ENCODE measurements at regions not wholly inside any gene's neighbourhood (a gene's known extent, or its start where the extent isn't known, plus 50 kb on each side); places are given as distances from the start of the nearest gene placed in this dataset.

GRCh38 chr2:164439885-164440284, 181.4 kb downstream of the GRB14 start:
- DNase-seq (ENCODE audit: low read depth in 2 of 3, low spot score in 1 of 3), result no peak

- DNase-seq (ENCODE audit: low read depth in 2 of 3, low spot score in 1 of 3), result no peak
Measured at GRCh38 chr2:164439235-164439634, 182.0 kb downstream of the GRB14 start.

GRCh38 chr2:164438490-164439205, 182.6 kb downstream of the GRB14 start:
- DNase-seq (ENCODE audit: low read depth in 2 of 3, low spot score in 1 of 3), result no peak

GRCh38 chr2:164436131-164436530, 185.2 kb downstream of the GRB14 start:
- DNase-seq (ENCODE audit: low read depth in 2 of 3, low spot score in 1 of 3), result no peak

GRCh38 chr2:164430166-164430783, 191.0 kb downstream of the GRB14 start:
- DNase-seq (ENCODE audit: low read depth in 2 of 3, low spot score in 1 of 3), result no peak

GRCh38 chr2:164429354-164429753, 191.9 kb downstream of the GRB14 start:
- no peak for DNase-seq (ENCODE audit: low read depth in 2 of 3, low spot score in 1 of 3)

GRCh38 chr2:164427111-164427510, 194.2 kb downstream of the GRB14 start:
- no peak for DNase-seq (ENCODE audit: low read depth in 2 of 3, low spot score in 1 of 3)

- no peak for DNase-seq (ENCODE audit: low read depth in 2 of 3, low spot score in 1 of 3)
Measured at GRCh38 chr2:164420787-164421186, 200.5 kb downstream of the GRB14 start.

GRCh38 chr2:164412831-164413230, 208.5 kb downstream of the GRB14 start:
- no peak for DNase-seq (ENCODE audit: low read depth in 2 of 3, low spot score in 1 of 3)

- DNase-seq (ENCODE audit: low read depth in 2 of 3, low spot score in 1 of 3), result no peak
Measured at GRCh38 chr2:164389411-164389810, 231.9 kb downstream of the GRB14 start.

- no peak for DNase-seq (ENCODE audit: low read depth in 2 of 3, low spot score in 1 of 3)
Measured at GRCh38 chr2:164388511-164388910, 232.8 kb downstream of the GRB14 start.

GRCh38 chr2:164386231-164386630, 235.1 kb downstream of the GRB14 start:
- DNase-seq (ENCODE audit: low read depth in 2 of 3, low spot score in 1 of 3), result no peak

- no peak for DNase-seq (ENCODE audit: low read depth in 2 of 3, low spot score in 1 of 3)
Measured at GRCh38 chr2:164384434-164384833, 236.8 kb downstream of the GRB14 start.

GRCh38 chr2:164371916-164372315, 249.4 kb downstream of the GRB14 start:
- DNase-seq (ENCODE audit: low read depth in 2 of 3, low spot score in 1 of 3), result no peak

- no peak for DNase-seq (ENCODE audit: low read depth in 2 of 3, low spot score in 1 of 3)
Measured at GRCh38 chr2:164369366-164369765, 251.9 kb downstream of the GRB14 start.

- DNase-seq (ENCODE audit: low read depth in 2 of 3, low spot score in 1 of 3), result no peak
Measured at GRCh38 chr2:164368896-164369295, 252.4 kb downstream of the GRB14 start.

GRCh38 chr2:164363646-164364045, 257.6 kb downstream of the GRB14 start:
- DNase-seq (ENCODE audit: low read depth in 2 of 3, low spot score in 1 of 3), result no peak

- no peak for DNase-seq (ENCODE audit: low read depth in 2 of 3, low spot score in 1 of 3)
Measured at GRCh38 chr2:164351536-164351935, 269.7 kb downstream of the GRB14 start.

GRCh38 chr2:164335947-164336346, 285.3 kb downstream of the GRB14 start:
- no peak for DNase-seq (ENCODE audit: low read depth in 2 of 3, low spot score in 1 of 3)

GRCh38 chr2:164335128-164335527, 286.2 kb downstream of the GRB14 start:
- no peak for DNase-seq (ENCODE audit: low read depth in 2 of 3, low spot score in 1 of 3)

GRCh38 chr2:164328310-164328709, 293.0 kb downstream of the GRB14 start:
- DNase-seq (ENCODE audit: low read depth in 2 of 3, low spot score in 1 of 3), result no peak

GRCh38 chr2:164323978-164324377, 297.3 kb downstream of the GRB14 start:
- no peak for DNase-seq (ENCODE audit: low read depth in 2 of 3, low spot score in 1 of 3)

GRCh38 chr2:164314148-164314547, 307.1 kb downstream of the GRB14 start:
- DNase-seq (ENCODE audit: low read depth in 2 of 3, low spot score in 1 of 3), result no peak

Measured in stimulated activated CD4-positive, alpha-beta T cell treated with anti-CD3 and anti-CD28 coated beads, Interleukin-12 subunit alpha, Interleukin-12 subunit beta, amount 100 ng/mL, for 48 hours (primary cell).